ENCODE measurements at regions not wholly inside any gene's neighbourhood (a gene's known extent, or its start where the extent isn't known, plus 50 kb on each side); places are given as distances from the start of the nearest gene placed in this dataset.

DNA sequence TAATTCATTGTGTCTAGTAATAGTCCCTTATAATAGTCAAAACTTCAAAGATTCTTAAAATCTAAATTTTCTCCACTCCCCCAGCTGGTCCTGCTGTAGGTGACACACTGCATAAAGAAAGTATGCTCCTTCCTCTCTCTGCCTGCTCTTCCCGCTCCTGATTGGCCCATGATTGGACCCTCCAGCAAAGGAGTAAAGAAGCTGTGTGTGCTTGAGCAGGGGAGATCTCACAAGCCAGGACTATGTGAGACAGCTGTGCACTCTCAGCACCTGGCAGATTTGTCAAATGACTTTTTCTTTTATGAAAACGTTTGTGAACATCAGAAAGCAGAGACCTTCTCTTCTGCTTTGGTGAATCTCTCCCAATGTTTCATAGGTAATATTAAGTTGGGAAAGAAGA lies 274.8 kb upstream of the LYPLAL1 start:
- TF ChIP-seq, protein P1, sequence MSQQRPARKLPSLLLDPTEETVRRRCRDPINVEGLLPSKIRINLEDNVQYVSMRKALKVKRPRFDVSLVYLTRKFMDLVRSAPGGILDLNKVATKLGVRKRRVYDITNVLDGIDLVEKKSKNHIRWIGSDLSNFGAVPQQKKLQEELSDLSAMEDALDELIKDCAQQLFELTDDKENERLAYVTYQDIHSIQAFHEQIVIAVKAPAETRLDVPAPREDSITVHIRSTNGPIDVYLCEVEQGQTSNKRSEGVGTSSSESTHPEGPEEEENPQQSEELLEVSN (IDR thresholded peaks at IDR 0.05) = no peak
- TF ChIP-seq, protein P2, sequence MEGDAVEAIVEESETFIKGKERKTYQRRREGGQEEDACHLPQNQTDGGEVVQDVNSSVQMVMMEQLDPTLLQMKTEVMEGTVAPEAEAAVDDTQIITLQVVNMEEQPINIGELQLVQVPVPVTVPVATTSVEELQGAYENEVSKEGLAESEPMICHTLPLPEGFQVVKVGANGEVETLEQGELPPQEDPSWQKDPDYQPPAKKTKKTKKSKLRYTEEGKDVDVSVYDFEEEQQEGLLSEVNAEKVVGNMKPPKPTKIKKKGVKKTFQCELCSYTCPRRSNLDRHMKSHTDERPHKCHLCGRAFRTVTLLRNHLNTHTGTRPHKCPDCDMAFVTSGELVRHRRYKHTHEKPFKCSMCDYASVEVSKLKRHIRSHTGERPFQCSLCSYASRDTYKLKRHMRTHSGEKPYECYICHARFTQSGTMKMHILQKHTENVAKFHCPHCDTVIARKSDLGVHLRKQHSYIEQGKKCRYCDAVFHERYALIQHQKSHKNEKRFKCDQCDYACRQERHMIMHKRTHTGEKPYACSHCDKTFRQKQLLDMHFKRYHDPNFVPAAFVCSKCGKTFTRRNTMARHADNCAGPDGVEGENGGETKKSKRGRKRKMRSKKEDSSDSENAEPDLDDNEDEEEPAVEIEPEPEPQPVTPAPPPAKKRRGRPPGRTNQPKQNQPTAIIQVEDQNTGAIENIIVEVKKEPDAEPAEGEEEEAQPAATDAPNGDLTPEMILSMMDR (IDR thresholded peaks at IDR 0.05; ENCODE audit: control extremely low read depth in 1 of 3, insufficient read depth in 1 of 3, low read depth in 1 of 3, low read length in 3 of 3) = no peak
- TF ChIP-seq TAF1 (IDR thresholded peaks at IDR 0.05; ENCODE audit: low read depth, low read length) (no peak), EP300 (IDR thresholded peaks at IDR 0.05; ENCODE audit: borderline replicate concordance in 1 of 2, low read depth in 2 of 2, low read length in 2 of 2) (no peak), HDAC6 (IDR thresholded peaks at IDR 0.05; ENCODE audit: low read depth, low read length) (no peak), SRF (IDR thresholded peaks at IDR 0.05; ENCODE audit: low read depth, low read length) (no peak), RFX5 (IDR thresholded peaks at IDR 0.05; ENCODE audit: borderline replicate concordance, low read depth, low read length) (no peak), POLR2A (IDR thresholded peaks at IDR 0.05; ENCODE audit: control extremely low read depth in 1 of 2, low read depth in 2 of 2, low read length in 2 of 2) (no peak), CHD2 (IDR thresholded peaks at IDR 0.05; ENCODE audit: low read length) (no peak)
- TF ChIP-seq, protein P3, sequence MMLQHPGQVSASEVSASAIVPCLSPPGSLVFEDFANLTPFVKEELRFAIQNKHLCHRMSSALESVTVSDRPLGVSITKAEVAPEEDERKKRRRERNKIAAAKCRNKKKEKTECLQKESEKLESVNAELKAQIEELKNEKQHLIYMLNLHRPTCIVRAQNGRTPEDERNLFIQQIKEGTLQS (IDR thresholded peaks at IDR 0.05; ENCODE audit: insufficient read depth, low read depth, low read length) = no peak
